Heart left ventricle (tissue), 16 donors: ENCODE measurements at regions not wholly inside any gene's neighbourhood (a gene's known extent, or its start where the extent isn't known, plus 50 kb on each side); places are given as distances from the start of the nearest gene placed in this dataset.
"Not testable (repeated sequence)": the region's sequence is repeated elsewhere in the genome, so short reads cannot be mapped to it uniquely, and the experiment has no call there.

ENCODE experiments used
- ATAC-seq, 4 donors: fragments of 200-7000 bp; cut with Tn5 transposase; one replicate each; pipeline ENCODE4 v1.9.1; 2020 to 2022; ENCODE audit warnings: moderate library complexity in 4 of 4, mild to moderate bottlenecking in 3 of 4, moderate number of reproducible peaks in 1 of 4
- DNase-seq, 5 donors: peaks; one replicate each; pipeline ENCODE4 v3.0.0-alpha.2; 2020
- H3K27ac ChIP-seq, 12 donors: fragments of 200-600 bp; sonication (generic) in 4 of 12; one replicate each; pipeline versions ENCODE4 v1.5.0 to v1.8.0; 2016 to 2022; ENCODE audit warnings: mild to moderate bottlenecking in 2 of 12
- H3K27me3 ChIP-seq, 9 donors: fragments of 200-600 bp; sonication (generic) in 2 of 9; one replicate each; pipeline versions ENCODE4 v1.5.1 to v1.8.0; 2016 to 2022; ENCODE audit warnings: mild to moderate bottlenecking in 3 of 9
- H3K36me3 ChIP-seq, 9 donors: fragments of 200-600 bp; sonication (generic) in 2 of 9; one replicate each; pipeline versions ENCODE4 v1.5.0 to v1.8.0; 2018 to 2022; ENCODE audit warnings: mild to moderate bottlenecking in 2 of 9
- H3K4me1 ChIP-seq, 12 donors: fragments of 200-600 bp; sonication (generic) in 4 of 12; one replicate each; pipeline versions ENCODE4 v1.5.0 to v1.8.0; 2016 to 2022; ENCODE audit warnings: mild to moderate bottlenecking in 3 of 12
- H3K4me3 ChIP-seq, 12 donors: fragments of 200-600 bp; sonication (generic) in 4 of 12; one replicate each; pipeline versions ENCODE4 v1.5.0 to v1.8.0; 2017 to 2022; ENCODE audit warnings: mild to moderate bottlenecking in 9 of 12, moderate library complexity in 4 of 12
- H3K9me3 ChIP-seq, 12 donors: fragments of 200-600 bp; sonication (generic) in 4 of 12; one replicate each; pipeline versions ENCODE4 v1.5.0 to v1.8.0; 2016 to 2022; ENCODE audit warnings: mild to moderate bottlenecking in 1 of 12
- POLR2A ChIP-seq, 2 donors: fragments of 450-650 bp; IDR thresholded peaks; one replicate each; pipeline ENCODE4 v1.6.1; 2017; ENCODE audit warnings: antibody characterized with exemption in 2 of 2, mild to moderate bottlenecking in 2 of 2, moderate library complexity in 2 of 2
- WGBS, 4 donors: extraction: QIAGEN DNeasy Blood & Tissue Kit in 2 of 4; methylation state at CpG; one replicate each; pipeline versions ENCODE4 v1.1.5 to v1.1.7; 2013 to 2018; 5-methylcytosine and 5-hydroxymethylcytosine counted together
- intact Hi-C, 10 donors: fragments of 100-400 bp; cut with DNase I; formaldehyde crosslinking; loops; one replicate each; pipeline versions ENCODE4 v1.11.1 to v1.14.2; 2022
- TF ChIP-seq, protein P1 (sequence below), 12 donors: fragments of 200-600 bp; sonication (generic) in 4 of 12; IDR thresholded peaks; one replicate each; pipeline versions ENCODE4 v1.5.0 to v1.8.0; 2018 to 2022; ENCODE audit warnings: antibody characterized with exemption in 12 of 12, mild to moderate bottlenecking in 5 of 12
- donor health status: ischemic (EF 13 %, LVEDD 7.1; RV severe dilation, severe dysfunction).
- donor health status: healthy with polysubstance abuse.
- donor health status: DM: no; HTN: yes; CAD: no.
- donor health status: DM: no; HTN: no; CAD: no.
- donor health status: ischemic (EF 25% LVEDD 6.9; RV normal size, moderate dysfunction).
- donor health status: ischemic (EF 25% LVEDD 5.7; RV mildly dilated, moderate dysfunction).
- donor health status: healthy.
- donor health status: DM: yes; HTN: yes; CAD: no.
- donor health status: ischemic (EF 35%, LVEDD 5.7; RV mildly dilated, moderate dysfunction).
- donor health status: nonischemic (EF 11% LVEDD 7.7; RV severe dilation, severe dysfunction).
- donor health status: DM: yes; HTN: yes; CAD: no.
- donor health status: PGD.
- donor health status: ischemic (EF 29% LVEDD 5.4; RV normal size, mild dysfunction).
- donor health status: nonischemic (EF 23%, LVEDD 6.1; RV moderate dilation, normal function).

DNA sequence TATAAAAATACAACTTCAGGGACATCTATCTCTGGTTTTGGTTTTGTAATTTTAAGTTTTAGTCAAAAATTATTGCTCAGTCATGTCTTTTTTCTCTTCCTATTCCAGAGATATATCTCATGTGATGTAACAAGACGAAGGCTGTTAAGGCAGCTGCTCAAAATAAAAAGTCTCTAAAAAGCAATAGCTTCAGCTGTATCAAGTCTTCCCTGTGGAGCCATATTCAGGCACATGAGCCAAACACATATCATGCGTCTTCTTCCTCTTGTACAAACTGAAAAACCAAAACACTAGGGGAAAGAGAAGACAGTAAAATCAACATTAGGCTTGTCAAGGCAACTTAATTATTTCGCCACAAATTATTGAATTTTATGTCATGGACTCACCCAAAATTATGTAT, 240.7 kb downstream of the NRIP1 start:
- no peaks in the 10 kb centered on the region for H3K27me3 ChIP-seq
- H3K27ac ChIP-seq, result no peak overlapping the region
- H3K4me3 ChIP-seq, result no peak overlapping the region
- ATAC-seq (no peak), DNase-seq (no peak)
- no peak for TF ChIP-seq POLR2A (IDR thresholded peaks at IDR 0.05)
- TF ChIP-seq, protein P1, sequence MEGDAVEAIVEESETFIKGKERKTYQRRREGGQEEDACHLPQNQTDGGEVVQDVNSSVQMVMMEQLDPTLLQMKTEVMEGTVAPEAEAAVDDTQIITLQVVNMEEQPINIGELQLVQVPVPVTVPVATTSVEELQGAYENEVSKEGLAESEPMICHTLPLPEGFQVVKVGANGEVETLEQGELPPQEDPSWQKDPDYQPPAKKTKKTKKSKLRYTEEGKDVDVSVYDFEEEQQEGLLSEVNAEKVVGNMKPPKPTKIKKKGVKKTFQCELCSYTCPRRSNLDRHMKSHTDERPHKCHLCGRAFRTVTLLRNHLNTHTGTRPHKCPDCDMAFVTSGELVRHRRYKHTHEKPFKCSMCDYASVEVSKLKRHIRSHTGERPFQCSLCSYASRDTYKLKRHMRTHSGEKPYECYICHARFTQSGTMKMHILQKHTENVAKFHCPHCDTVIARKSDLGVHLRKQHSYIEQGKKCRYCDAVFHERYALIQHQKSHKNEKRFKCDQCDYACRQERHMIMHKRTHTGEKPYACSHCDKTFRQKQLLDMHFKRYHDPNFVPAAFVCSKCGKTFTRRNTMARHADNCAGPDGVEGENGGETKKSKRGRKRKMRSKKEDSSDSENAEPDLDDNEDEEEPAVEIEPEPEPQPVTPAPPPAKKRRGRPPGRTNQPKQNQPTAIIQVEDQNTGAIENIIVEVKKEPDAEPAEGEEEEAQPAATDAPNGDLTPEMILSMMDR (IDR thresholded peaks at IDR 0.05), result no peak
- H3K9me3 ChIP-seq, result no peaks in the 10 kb centered on the region
- intact Hi-C loops, result no loop called here
- WGBS, 4 donors, result 82 to 88% (median 85%) methylated on average over 3 of the region's 3 CpGs
- H3K4me1 ChIP-seq, result no peaks in the 10 kb centered on the region
- H3K36me3 ChIP-seq, result no peaks in the 10 kb centered on the region

DNA sequence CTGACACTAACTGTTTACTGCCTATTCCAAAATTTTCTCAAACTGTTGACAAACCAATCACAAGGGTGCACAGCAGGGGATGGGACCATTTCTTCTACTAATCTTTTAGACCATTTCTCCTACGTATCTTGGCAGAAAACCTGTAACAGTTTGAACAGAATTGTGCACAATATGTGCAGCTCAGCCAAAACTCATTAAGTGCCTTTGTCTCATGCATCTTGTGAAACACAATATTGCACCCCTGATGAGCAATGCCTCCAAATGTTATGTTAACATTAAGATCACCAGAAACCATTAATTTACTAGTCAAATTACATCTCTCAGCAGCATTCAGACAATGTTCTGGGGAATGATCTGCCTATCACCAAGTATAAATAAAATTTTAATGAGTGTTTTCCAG, 247.5 kb downstream of the NRIP1 start:
- Histone ChIP-seq H3K27ac (no peak overlapping the region), H3K36me3 (no peaks in the 10 kb centered on the region), H3K9me3 (peaks cover 0 to 15% (median 2%) of the 10 kb centered on the region in 12 donors), H3K4me1 (no peaks in the 10 kb centered on the region), H3K4me3 (no peak overlapping the region), H3K27me3 (no peaks in the 10 kb centered on the region)
- intact Hi-C loops, result no loop called here
- TF ChIP-seq, protein P1 (IDR thresholded peaks at IDR 0.05), result no peak
- no peak for TF ChIP-seq POLR2A (IDR thresholded peaks at IDR 0.05)
- 50 to 75% (median 59%) methylated on average over 1 of the region's 1 CpG for WGBS, 4 donors
- ATAC-seq (no peak), DNase-seq (no peak)

- ATAC-seq (no peak), DNase-seq (no peak)
- Histone ChIP-seq H3K4me3 (no peak overlapping the region), H3K27me3 (no peaks in the 10 kb centered on the region), H3K9me3 (peaks cover 0 to 27% (median 6%) of the 10 kb centered on the region in 12 donors), H3K27ac (no peak overlapping the region), H3K4me1 (no peaks in the 10 kb centered on the region), H3K36me3 (no peaks in the 10 kb centered on the region)
- WGBS, 4 donors, result 72 to 89% (median 79%) methylated on average over 3 of the region's 3 CpGs
- intact Hi-C loops, result no loop called here
- TF ChIP-seq, protein P1 (IDR thresholded peaks at IDR 0.05), result no peak
- no peak for TF ChIP-seq POLR2A (IDR thresholded peaks at IDR 0.05)
Observed at GRCh38 chr21:14814991-14815390, 249.8 kb downstream of the NRIP1 start.

GRCh38 chr21:14814282-14814681, 250.5 kb downstream of the NRIP1 start:
- 80 to 85% (median 80%) methylated on average over 3 of the region's 3 CpGs for WGBS, 4 donors

GRCh38 chr21:14804170-14804569, 258.1 kb upstream of the SAMSN1 start:
- ATAC-seq, intact Hi-C loops, H3K4me1 ChIP-seq, H3K4me3 ChIP-seq, H3K27me3 ChIP-seq, DNase-seq, H3K27ac ChIP-seq, H3K36me3 ChIP-seq: not testable (repeated sequence)
- WGBS, 4 donors, result 58 to 67% (median 61%) methylated on average over 2 of the region's 2 CpGs
- peaks cover 0 to 31% (median 2%) of the 10 kb centered on the region in 12 donors for H3K9me3 ChIP-seq

More at GRCh38 chr21:14814282-14814681, 250.5 kb downstream of the NRIP1 start:
- TF ChIP-seq, protein P1 (IDR thresholded peaks at IDR 0.05), result no peak
- TF ChIP-seq POLR2A (IDR thresholded peaks at IDR 0.05), result no peak
- Histone ChIP-seq H3K36me3 (no peaks in the 10 kb centered on the region), H3K27me3 (no peaks in the 10 kb centered on the region), H3K9me3 (peaks cover 0 to 27% (median 6%) of the 10 kb centered on the region in 12 donors), H3K4me3 (no peak overlapping the region), H3K4me1 (no peaks in the 10 kb centered on the region), H3K27ac (no peak overlapping the region)
- DNase-seq (no peak), ATAC-seq (no peak)
- intact Hi-C loops, result no loop called here
